Esophagus squamous epithelium (tissue), 5 donors: ENCODE measurements at regions not wholly inside any gene's neighbourhood (a gene's known extent, or its start where the extent isn't known, plus 50 kb on each side); places are given as distances from the start of the nearest gene placed in this dataset.

Experiments used
- DNase-seq: peaks from one replicate; lab custom pipeline; 2025; lab: John Stamatoyannopoulos, UW
- H3K27ac ChIP-seq, 4 donors: fragments of 200-600 bp; sonication (generic); one replicate each; pipeline ENCODE4 v1.5.1; 2016 to 2019; ENCODE audit warnings: mild to moderate bottlenecking in 1 of 4
- H3K27me3 ChIP-seq, 4 donors: fragments of 200-600 bp; sonication (generic); 1 replicate in 3 of 4; 2 replicates in 1 of 4; pipeline versions ENCODE4 v1.5.1 to v1.6.0; 2017 to 2021; ENCODE audit warnings: antibody characterized with exemption in 1 of 4
- H3K36me3 ChIP-seq, 3 donors: fragments of 200-600 bp; sonication (generic); one replicate each; pipeline ENCODE4 v1.5.1; 2016 to 2019
- H3K4me1 ChIP-seq, 3 donors: fragments of 200-600 bp; sonication (generic); one replicate each; pipeline ENCODE4 v1.5.1; 2017 to 2019
- H3K4me3 ChIP-seq, 4 donors: fragments of 200-600 bp; sonication (generic); 1 replicate in 3 of 4; 2 replicates in 1 of 4; pipeline ENCODE4 v1.5.1; 2016 to 2019; ENCODE audit warnings: mild to moderate bottlenecking in 2 of 4, moderate library complexity in 1 of 4
- H3K9me3 ChIP-seq, 3 donors: fragments of 200-600 bp; sonication (generic); one replicate each; pipeline ENCODE4 v1.5.1; 2016 to 2019
- CTCF ChIP-seq, 6 experiments: fragments of 450-650 bp in 4 of 6; fragments of 200-600 bp in 2 of 6; sonication (generic) in 2 of 6; IDR thresholded peaks; one replicate each; pipeline ENCODE4 v1.5.1; 2016 to 2019; ENCODE audit warnings: antibody characterized with exemption in 6 of 6, mild to moderate bottlenecking in 4 of 6, moderate library complexity in 4 of 6
- POLR2A ChIP-seq, 4 donors: fragments of 450-650 bp; IDR thresholded peaks; one replicate each; pipeline ENCODE4 v1.6.1; 2017; ENCODE audit warnings: antibody characterized with exemption in 4 of 4, mild to moderate bottlenecking in 4 of 4, moderate library complexity in 3 of 4
- WGBS, 2 donors: methylation state at CpG; one replicate each; pipeline ENCODE4 v1.1.5; 2018; 5-methylcytosine and 5-hydroxymethylcytosine counted together
- intact Hi-C: fragments of 100-400 bp; cut with DNase I; formaldehyde crosslinking; loops from one replicate; pipeline ENCODE4 v1.15.0; 2022
- donor health status: DM: yes; HTN: yes; CAD: no.

DNA sequence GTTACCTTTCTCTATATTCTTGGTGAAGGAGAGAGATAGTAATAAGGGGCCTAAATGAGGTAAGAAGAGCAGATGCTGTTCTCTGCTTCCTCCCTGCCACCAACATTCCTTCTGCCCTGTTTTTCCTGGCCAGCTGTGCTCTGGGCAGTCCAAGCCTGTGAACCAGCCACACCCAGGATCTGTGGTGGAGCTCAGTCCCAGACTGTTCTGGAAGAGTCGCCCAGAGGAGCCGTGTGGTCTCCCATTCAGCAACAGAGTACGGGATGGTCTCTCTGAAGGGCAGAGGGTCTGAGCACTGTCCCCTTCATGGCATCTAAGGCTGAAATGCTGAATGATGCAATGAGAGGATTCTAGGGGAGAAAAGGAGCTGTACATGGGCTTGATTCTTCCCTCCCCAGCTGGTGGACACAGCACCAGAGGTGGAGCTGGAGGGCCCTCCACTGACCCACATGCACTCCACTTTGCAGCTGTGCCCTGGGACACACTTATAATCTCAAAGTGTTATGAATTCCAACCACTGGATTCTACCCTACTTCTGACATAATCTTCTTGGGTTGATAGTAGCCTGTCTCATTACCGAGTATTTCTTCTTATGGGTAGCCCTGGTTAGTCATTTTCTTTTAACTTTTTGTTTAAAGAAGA is 70.8 kb upstream of the RPS23 start:
- Histone ChIP-seq H3K27me3 (no peaks in the 10 kb centered on the region), H3K4me3 (no peak overlapping the region), H3K4me1 (peaks cover 0 to 23% (median 0%) of the 10 kb centered on the region in 3 donors), H3K9me3 (no peaks in the 10 kb centered on the region), H3K27ac (peak overlapping the region in 2 of 4 donors; percentile 34 to 57), H3K36me3 (no peaks in the 10 kb centered on the region)
- no peak for DNase-seq
- intact Hi-C loops: no loop called here
- WGBS, 2 donors: 68 to 83% methylated on average over 2 to 4 of the region's 4 CpGs
- no peak for TF ChIP-seq CTCF (IDR thresholded peaks at IDR 0.05)
- TF ChIP-seq POLR2A (IDR thresholded peaks at IDR 0.05): no peak

DNA sequence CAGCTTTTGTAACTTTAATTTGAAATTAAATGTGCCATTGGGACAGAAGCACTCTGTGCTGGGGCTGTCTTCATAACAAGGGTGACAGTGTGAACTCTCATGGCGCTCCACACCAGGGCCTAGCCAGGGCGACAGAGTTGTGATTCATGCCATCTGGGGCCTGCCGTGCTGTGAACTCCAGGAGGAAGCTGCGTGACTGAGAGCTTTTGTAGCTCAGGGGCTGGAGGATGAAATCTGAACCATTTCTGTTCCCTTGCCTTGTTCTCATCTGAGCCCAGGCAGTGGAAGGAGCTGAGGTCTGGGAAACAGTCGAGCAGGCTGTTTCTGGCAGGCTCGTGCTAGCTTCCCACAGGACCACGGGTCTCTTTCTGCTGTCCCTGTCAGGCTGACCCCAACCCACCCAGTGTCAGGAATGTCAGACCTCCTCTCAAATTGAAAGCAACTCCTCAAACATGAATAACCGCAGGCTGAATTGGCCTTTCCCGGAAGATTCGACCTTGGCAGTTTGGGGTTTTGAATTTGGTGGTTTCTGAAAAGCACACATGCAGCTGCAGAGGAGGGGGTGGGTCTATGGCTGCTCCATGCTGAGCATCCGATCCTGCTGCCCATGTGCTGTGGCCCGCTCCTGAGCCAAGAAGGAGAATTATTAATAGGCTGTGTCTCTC is 69.2 kb upstream of the RPS23 start:
- Histone ChIP-seq H3K9me3 (no peaks in the 10 kb centered on the region), H3K4me1 (peaks cover 0 to 21% (median 0%) of the 10 kb centered on the region in 3 donors), H3K36me3 (no peaks in the 10 kb centered on the region), H3K27ac (peak overlapping the region; percentile 13 to 67 (median 41)), H3K27me3 (no peaks in the 10 kb centered on the region), H3K4me3 (no peak overlapping the region)
- intact Hi-C loops: no loop called here
- WGBS, 2 donors: 57 to 63% methylated on average over 6 to 8 of the region's 12 CpGs
- DNase-seq: no peak
- TF ChIP-seq POLR2A (IDR thresholded peaks at IDR 0.05) (no peak), CTCF (IDR thresholded peaks at IDR 0.05) (no peak)

DNA sequence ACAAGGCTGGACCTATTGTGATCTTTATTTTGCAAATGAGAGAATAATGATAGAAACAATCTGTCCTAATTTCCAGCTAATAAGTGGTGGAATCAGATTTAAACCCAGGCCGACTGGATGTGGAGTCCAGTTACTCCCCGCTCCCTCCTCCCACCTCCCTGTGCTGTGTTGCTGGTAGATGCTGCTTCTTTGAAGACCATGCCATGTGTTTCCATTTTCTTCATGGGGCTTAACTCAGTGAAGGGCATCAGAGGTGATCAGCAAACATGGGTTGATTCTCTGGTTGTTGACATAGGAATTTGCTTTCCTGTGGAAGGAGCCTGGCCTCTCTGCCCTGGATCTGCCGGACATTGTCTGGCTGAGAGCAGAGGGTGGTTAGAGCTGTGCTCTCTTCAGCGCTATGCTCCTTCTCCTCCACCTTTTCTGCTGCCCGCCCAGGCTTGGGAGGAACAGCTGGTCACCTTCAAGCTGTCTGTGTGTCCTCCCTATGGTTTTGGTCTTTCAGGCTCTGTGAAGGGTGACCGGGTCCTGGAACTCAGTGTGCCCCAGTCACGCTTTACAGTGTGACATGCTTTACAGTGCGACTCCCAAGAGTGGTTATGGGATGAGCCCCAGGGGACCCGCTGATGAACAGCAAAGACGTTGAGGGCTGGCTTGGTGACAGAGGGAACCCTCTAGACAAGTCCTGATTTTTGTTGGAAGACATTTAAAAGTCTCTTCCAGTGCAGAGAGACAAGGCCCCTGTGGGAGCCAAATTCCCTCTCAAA is 68.4 kb upstream of the RPS23 start:
- peak overlapping the region in 3 of 4 donors; percentile 7 to 67 (median 57) for H3K27ac ChIP-seq
- no peak overlapping the region for H3K4me3 ChIP-seq
- H3K27me3 ChIP-seq: no peaks in the 10 kb centered on the region
- intact Hi-C loops: no loop called here
- no peak for TF ChIP-seq CTCF (IDR thresholded peaks at IDR 0.05)
- no peak for TF ChIP-seq POLR2A (IDR thresholded peaks at IDR 0.05)
- 84 to 87% methylated on average over 9 to 10 of the region's 10 CpGs for WGBS, 2 donors
- H3K9me3 ChIP-seq: no peaks in the 10 kb centered on the region
- DNase-seq: no peak
- H3K4me1 ChIP-seq: peaks cover 0 to 16% (median 0%) of the 10 kb centered on the region in 3 donors
- H3K36me3 ChIP-seq: no peaks in the 10 kb centered on the region

DNA sequence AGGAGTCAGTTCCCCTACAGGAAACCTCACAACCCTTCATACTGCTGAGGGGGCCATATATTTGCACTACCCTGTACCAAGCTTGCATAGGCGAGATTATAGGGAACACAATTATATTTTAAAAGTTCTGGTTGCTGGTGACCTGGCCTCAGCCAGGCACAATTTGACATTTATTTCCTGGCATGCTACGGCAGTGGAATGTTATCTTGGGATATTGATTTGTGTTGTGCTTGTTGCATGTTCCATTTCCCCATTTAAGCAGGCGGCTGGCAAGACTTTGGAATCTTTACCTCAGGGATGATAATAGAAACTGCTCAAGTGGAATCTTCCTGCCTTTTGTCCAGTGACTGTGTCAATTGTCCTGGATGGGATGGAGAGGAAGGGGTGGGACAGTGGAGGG is 67.0 kb upstream of the RPS23 start:
- Histone ChIP-seq H3K4me1 (peaks cover 0 to 13% (median 0%) of the 10 kb centered on the region in 3 donors), H3K27ac (no peak overlapping the region), H3K27me3 (no peaks in the 10 kb centered on the region), H3K36me3 (no peaks in the 10 kb centered on the region), H3K4me3 (no peak overlapping the region), H3K9me3 (no peaks in the 10 kb centered on the region)
- 66 to 83% methylated on average over 3 of the region's 3 CpGs for WGBS, 2 donors
- TF ChIP-seq POLR2A (IDR thresholded peaks at IDR 0.05) (no peak), CTCF (IDR thresholded peaks at IDR 0.05) (no peak)
- intact Hi-C loops: no loop called here
- no peak for DNase-seq

DNA sequence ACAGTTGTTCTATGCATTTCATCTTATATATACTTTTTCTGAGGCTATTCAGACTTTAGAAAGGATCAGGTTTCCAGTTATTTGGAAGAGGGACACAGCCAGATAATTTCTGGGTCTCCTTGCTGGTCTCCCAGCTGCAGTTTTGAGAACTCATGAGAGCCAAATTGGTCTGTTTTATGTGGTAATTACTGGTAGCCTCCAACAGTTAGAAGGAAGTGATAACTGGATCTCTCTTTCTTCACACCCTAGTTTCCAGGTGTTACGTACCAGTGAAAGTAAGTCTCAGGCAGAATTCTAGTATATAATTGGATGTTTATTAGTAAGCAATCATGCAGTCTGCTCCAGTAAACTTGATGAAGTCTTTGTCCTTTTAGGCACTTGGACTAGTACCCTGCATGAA is 63.2 kb upstream of the RPS23 start:
- TF ChIP-seq CTCF (IDR thresholded peaks at IDR 0.05): no peak
- no peak for TF ChIP-seq POLR2A (IDR thresholded peaks at IDR 0.05)
- Histone ChIP-seq H3K4me1 (no peaks in the 10 kb centered on the region), H3K9me3 (no peaks in the 10 kb centered on the region), H3K4me3 (no peak overlapping the region), H3K27ac (no peak overlapping the region), H3K36me3 (no peaks in the 10 kb centered on the region), H3K27me3 (no peaks in the 10 kb centered on the region)
- DNase-seq: no peak
- intact Hi-C loops: no loop called here
- WGBS, 2 donors: 60 to 78% methylated on average over 1 of the region's 1 CpG
